ENCODE measurements at regions not wholly inside any gene's neighbourhood (a gene's known extent, or its start where the extent isn't known, plus 50 kb on each side); places are given as distances from the start of the nearest gene placed in this dataset.

- TF ChIP-seq EZH2 (IDR thresholded peaks at IDR 0.05; ENCODE audit: insufficient read depth, poor library complexity, severe bottlenecking) (no peak), EZH2phosphoT487 (IDR thresholded peaks at IDR 0.05; ENCODE audit: insufficient read depth, low read depth) (no peak)
Measured at GRCh38 chr9:22997923-22998322, 551.3 kb downstream of the DMRTA1 start.
